Tibial nerve (tissue), 4 donors: ENCODE measurements at regions not wholly inside any gene's neighbourhood (a gene's known extent, or its start where the extent isn't known, plus 50 kb on each side); places are given as distances from the start of the nearest gene placed in this dataset.

Source experiments
- DNase-seq, 2 donors: peaks; one replicate each; pipeline ENCODE4 v3.0.0-alpha.2; 2019; ENCODE audit warnings: low spot score in 2 of 2
- H3K27ac ChIP-seq, 4 donors: fragments of 200-600 bp; sonication (generic) in 3 of 4; one replicate each; pipeline ENCODE4 v1.5.1; 2017 to 2019; ENCODE audit warnings: mild to moderate bottlenecking in 1 of 4
- H3K27me3 ChIP-seq, 2 donors: fragments of 200-600 bp; sonication (generic) in 1 of 2; one replicate each; pipeline versions ENCODE4 v1.5.1 to v1.6.0; 2017 to 2019
- H3K36me3 ChIP-seq, 3 donors: fragments of 200-600 bp; sonication (generic); one replicate each; pipeline ENCODE4 v1.5.1; 2018 to 2019
- H3K4me1 ChIP-seq, 4 donors: fragments of 200-600 bp; sonication (generic) in 3 of 4; one replicate each; pipeline ENCODE4 v1.5.1; 2017 to 2019
- H3K4me3 ChIP-seq, 4 donors: fragments of 200-600 bp; sonication (generic) in 3 of 4; one replicate each; pipeline ENCODE4 v1.5.1; 2017 to 2019; ENCODE audit warnings: mild to moderate bottlenecking in 1 of 4, moderate library complexity in 1 of 4
- H3K9me3 ChIP-seq, 4 donors: fragments of 200-600 bp; sonication (generic) in 3 of 4; one replicate each; pipeline ENCODE4 v1.5.1; 2017 to 2019
- EP300 ChIP-seq, 2 donors: sonication (generic); formaldehyde crosslinking; IDR thresholded peaks; one replicate each; pipeline ENCODE4 v1.6.1; 2017; ENCODE audit warnings: antibody characterized with exemption in 2 of 2, mild to moderate bottlenecking in 1 of 2
- POLR2A ChIP-seq, 2 donors: fragments of 450-650 bp; IDR thresholded peaks; one replicate each; pipeline ENCODE4 v1.6.1; 2017; ENCODE audit warnings: antibody characterized with exemption in 2 of 2, mild to moderate bottlenecking in 2 of 2, moderate library complexity in 2 of 2
- WGBS, 2 donors: methylation state at CpG; one replicate each; pipeline ENCODE4 v1.1.5; 2018; 5-methylcytosine and 5-hydroxymethylcytosine counted together
- TF ChIP-seq, protein P1 (sequence below), 5 experiments: fragments of 200-600 bp in 3 of 5; fragments of 450-650 bp in 2 of 5; sonication (generic) in 3 of 5; IDR thresholded peaks; one replicate each; pipeline ENCODE4 v1.5.1; 2016 to 2019; ENCODE audit warnings: antibody characterized with exemption in 5 of 5, mild to moderate bottlenecking in 3 of 5, moderate library complexity in 2 of 5

DNA sequence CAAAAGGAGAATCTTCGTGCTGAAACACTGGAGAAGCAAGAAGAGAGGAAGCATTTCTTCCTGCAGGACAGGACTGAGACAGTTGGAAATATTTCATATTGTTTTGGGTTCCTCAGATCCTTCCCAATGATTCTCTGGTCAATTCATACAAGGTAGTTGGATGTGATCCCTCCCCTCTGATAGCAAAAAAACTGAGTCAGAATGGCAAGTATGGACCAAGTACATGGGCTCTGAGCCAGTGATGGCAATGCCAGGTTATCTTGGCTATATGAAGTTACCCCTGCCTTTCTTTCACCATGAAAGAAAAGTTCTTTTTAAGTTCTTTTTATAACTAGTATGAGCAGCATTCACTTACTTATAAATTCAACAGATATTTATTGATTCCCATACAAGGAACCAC is 124.4 kb upstream of the PTPRZ1 start:
- Histone ChIP-seq H3K27ac (no peak overlapping the region), H3K36me3 (no peaks in the 10 kb centered on the region), H3K27me3 (no peaks in the 10 kb centered on the region), H3K9me3 (no peaks in the 10 kb centered on the region), H3K4me1 (no peaks in the 10 kb centered on the region), H3K4me3 (no peak overlapping the region)
- no peak for DNase-seq
- TF ChIP-seq EP300 (IDR thresholded peaks at IDR 0.05) (no peak), POLR2A (IDR thresholded peaks at IDR 0.05) (no peak)
- TF ChIP-seq, protein P1, sequence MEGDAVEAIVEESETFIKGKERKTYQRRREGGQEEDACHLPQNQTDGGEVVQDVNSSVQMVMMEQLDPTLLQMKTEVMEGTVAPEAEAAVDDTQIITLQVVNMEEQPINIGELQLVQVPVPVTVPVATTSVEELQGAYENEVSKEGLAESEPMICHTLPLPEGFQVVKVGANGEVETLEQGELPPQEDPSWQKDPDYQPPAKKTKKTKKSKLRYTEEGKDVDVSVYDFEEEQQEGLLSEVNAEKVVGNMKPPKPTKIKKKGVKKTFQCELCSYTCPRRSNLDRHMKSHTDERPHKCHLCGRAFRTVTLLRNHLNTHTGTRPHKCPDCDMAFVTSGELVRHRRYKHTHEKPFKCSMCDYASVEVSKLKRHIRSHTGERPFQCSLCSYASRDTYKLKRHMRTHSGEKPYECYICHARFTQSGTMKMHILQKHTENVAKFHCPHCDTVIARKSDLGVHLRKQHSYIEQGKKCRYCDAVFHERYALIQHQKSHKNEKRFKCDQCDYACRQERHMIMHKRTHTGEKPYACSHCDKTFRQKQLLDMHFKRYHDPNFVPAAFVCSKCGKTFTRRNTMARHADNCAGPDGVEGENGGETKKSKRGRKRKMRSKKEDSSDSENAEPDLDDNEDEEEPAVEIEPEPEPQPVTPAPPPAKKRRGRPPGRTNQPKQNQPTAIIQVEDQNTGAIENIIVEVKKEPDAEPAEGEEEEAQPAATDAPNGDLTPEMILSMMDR (IDR thresholded peaks at IDR 0.05): no peak
- 57 to 63% methylated on average over 1 of the region's 1 CpG for WGBS, 2 donors

DNA sequence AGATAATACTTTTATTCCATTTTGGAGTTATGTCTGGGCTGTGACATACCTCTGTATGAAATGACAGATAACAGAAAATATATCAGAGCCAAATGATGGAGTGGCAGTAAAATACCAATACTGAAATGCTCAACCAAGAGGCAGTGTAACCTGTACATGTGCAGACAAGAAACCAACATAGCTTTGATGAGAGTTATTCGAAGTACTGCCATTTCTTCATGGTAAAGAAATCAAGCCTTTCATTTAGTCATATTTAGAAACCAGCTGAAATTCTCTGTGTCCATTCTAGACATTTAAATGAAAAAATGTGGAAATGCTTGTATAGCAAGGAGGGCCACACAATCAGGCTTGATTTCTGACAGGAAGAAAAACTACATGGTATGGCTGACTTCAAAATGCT is 127.1 kb upstream of the PTPRZ1 start:
- TF ChIP-seq EP300 (IDR thresholded peaks at IDR 0.05) (no peak), POLR2A (IDR thresholded peaks at IDR 0.05) (no peak)
- TF ChIP-seq, protein P1 (IDR thresholded peaks at IDR 0.05): no peak
- WGBS, 2 donors: 86 to 91% methylated on average over 1 of the region's 1 CpG

DNA sequence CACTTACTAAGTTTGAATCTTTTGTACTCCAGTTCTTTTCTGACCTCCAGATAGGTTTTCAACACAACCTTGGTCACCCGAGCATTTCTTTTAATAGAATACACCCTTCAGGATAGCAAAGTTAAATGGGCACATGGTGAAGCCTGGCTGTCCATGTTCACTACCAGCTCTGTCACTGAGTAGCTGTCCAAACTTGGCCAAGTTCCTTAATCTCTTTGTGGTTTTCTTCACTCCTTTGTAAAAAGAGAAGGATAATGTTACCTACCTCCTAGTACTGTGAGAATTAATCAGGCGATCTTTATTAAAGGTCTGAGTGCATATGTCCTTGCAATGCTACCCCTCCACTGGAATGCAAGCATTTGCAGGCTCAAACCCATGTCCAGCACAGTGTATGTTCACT is 128.1 kb upstream of the PTPRZ1 start:
- H3K27me3 ChIP-seq: no peaks in the 10 kb centered on the region
- no peak for TF ChIP-seq POLR2A (IDR thresholded peaks at IDR 0.05)
- TF ChIP-seq EP300 (IDR thresholded peaks at IDR 0.05): no peak
- TF ChIP-seq, protein P1 (IDR thresholded peaks at IDR 0.05): no peak
- DNase-seq: no peak
- 89 to 92% methylated on average over 2 of the region's 2 CpGs for WGBS, 2 donors
- no peak overlapping the region for H3K27ac ChIP-seq
- no peaks in the 10 kb centered on the region for H3K36me3 ChIP-seq
- H3K4me3 ChIP-seq: no peak overlapping the region
- no peaks in the 10 kb centered on the region for H3K4me1 ChIP-seq
- H3K9me3 ChIP-seq: no peaks in the 10 kb centered on the region

More for the DNA sequence above, 127.1 kb upstream of the PTPRZ1 start:
- Histone ChIP-seq H3K4me3 (no peak overlapping the region), H3K9me3 (no peaks in the 10 kb centered on the region), H3K27ac (no peak overlapping the region), H3K36me3 (no peaks in the 10 kb centered on the region), H3K27me3 (no peaks in the 10 kb centered on the region), H3K4me1 (no peaks in the 10 kb centered on the region)
- no peak for DNase-seq

DNA sequence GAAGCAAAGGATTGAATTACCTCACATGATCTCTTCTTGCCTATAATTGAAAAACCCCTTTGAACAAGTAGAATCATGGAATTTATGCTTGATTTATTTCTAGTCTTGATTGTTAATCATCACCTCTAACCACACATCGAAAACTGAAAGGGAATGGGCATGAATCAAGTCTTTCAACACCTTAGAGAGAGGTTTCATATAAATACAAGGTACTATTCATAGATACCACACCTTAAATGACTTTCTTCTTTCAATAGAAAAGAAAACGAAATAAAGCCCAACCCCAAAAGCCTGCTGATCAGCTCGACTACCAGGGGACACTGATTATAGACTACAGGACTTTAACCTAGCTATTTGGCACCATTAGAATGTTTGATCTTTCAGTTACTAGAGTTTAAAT is 128.6 kb upstream of the PTPRZ1 start:
- no peaks in the 10 kb centered on the region for H3K4me1 ChIP-seq
- TF ChIP-seq, protein P1 (IDR thresholded peaks at IDR 0.05): no peak
- TF ChIP-seq POLR2A (IDR thresholded peaks at IDR 0.05): no peak
- TF ChIP-seq EP300 (IDR thresholded peaks at IDR 0.05): no peak
- H3K4me3 ChIP-seq: no peak overlapping the region
- no peaks in the 10 kb centered on the region for H3K36me3 ChIP-seq
- H3K27ac ChIP-seq: no peak overlapping the region
- no peaks in the 10 kb centered on the region for H3K9me3 ChIP-seq
- H3K27me3 ChIP-seq: no peaks in the 10 kb centered on the region
- 71 to 76% methylated on average over 3 of the region's 3 CpGs for WGBS, 2 donors
- DNase-seq: no peak

DNA sequence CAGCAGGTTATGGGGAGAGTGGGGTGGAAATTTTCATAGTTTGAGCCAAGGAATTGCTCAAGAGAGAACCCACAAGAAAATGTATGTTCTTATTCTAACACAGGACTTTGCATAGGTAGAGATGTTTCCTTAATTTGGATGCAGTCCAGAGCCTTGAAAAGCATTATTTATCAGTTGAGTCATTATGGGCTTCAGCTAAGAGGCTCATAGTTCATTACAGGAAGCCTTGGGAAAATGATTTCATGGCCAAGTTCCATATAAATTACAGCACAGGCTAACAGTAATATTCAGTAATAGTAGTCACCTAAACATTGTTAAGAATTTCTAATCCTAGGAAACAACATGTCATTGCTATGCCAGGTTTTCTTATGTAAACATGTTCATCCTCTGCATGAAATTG is 131.1 kb upstream of the PTPRZ1 start:
- Histone ChIP-seq H3K27me3 (no peaks in the 10 kb centered on the region), H3K4me1 (no peaks in the 10 kb centered on the region), H3K36me3 (no peaks in the 10 kb centered on the region), H3K27ac (no peak overlapping the region), H3K4me3 (no peak overlapping the region), H3K9me3 (no peaks in the 10 kb centered on the region)
- DNase-seq: no peak
- TF ChIP-seq EP300 (IDR thresholded peaks at IDR 0.05): no peak

DNA sequence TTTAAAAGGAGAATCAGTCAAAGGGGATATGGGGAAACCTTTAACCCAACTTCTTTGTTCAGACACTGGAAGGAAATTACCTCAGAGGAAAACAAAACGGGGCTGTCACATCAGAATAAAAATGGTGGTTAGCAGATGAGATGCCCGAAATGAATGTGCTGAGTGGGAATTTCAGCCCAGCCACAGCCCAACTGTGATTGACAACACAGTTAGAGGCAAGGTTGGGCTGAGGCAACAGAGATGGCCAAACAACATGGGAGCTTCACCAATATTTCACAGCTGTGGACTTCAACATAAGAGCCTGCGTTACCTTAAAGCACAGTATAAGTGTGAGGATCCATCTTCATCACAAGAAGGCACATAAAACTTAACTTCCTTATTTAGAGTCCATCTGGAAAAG is 133.5 kb upstream of the PTPRZ1 start:
- no peak overlapping the region for H3K27ac ChIP-seq
- TF ChIP-seq, protein P1 (IDR thresholded peaks at IDR 0.05): no peak
- TF ChIP-seq EP300 (IDR thresholded peaks at IDR 0.05): no peak
- TF ChIP-seq POLR2A (IDR thresholded peaks at IDR 0.05): no peak
- no peaks in the 10 kb centered on the region for H3K9me3 ChIP-seq
- no peaks in the 10 kb centered on the region for H3K36me3 ChIP-seq
- WGBS, 2 donors: 51 to 52% methylated on average over 3 of the region's 3 CpGs
- no peak overlapping the region for H3K4me3 ChIP-seq
- no peaks in the 10 kb centered on the region for H3K4me1 ChIP-seq
- DNase-seq: no peak
- no peaks in the 10 kb centered on the region for H3K27me3 ChIP-seq
